ENCODE measurements at regions not wholly inside any gene's neighbourhood (a gene's known extent, or its start where the extent isn't known, plus 50 kb on each side); places are given as distances from the start of the nearest gene placed in this dataset.

- TF ChIP-seq KAT7 (CRISPR knock-in tag; IDR thresholded peaks at IDR 0.05; ENCODE audit: borderline replicate concordance) (no peak), POLR2A (IDR thresholded peaks at IDR 0.05; ENCODE audit: insufficient read depth in 1 of 2, low read depth in 2 of 2, low read length in 2 of 2) (no peak), SUZ12 (IDR thresholded peaks at IDR 0.05; ENCODE audit: low read depth, low read length) (no peak), ZSCAN12 (CRISPR knock-in tag; IDR thresholded peaks at IDR 0.05) (no peak), NCOA1 (CRISPR knock-in tag; IDR thresholded peaks at IDR 0.05) (no peak)
These were observed 1060.2 kb upstream of the EEF2KMT start for GRCh38 chr16:6157806-6158205.

All from HepG2 (cell line).